OCI-LY7 (cell line): ENCODE measurements at regions not wholly inside any gene's neighbourhood (a gene's known extent, or its start where the extent isn't known, plus 50 kb on each side); places are given as distances from the start of the nearest gene placed in this dataset.

Experiments used
- CTCF ChIP-seq: fragments of 200-600 bp; sonication (generic); conservative IDR thresholded peaks from 2 replicates; pipeline ENCODE4 v1.5.1; 2014; ENCODE audit warnings: mild to moderate bottlenecking, antibody characterized with exemption, low read length, moderate library complexity, mixed read lengths
- EZH2phosphoT487 ChIP-seq: fragments of 200-600 bp; sonication (generic); IDR thresholded peaks from 2 replicates; pipeline ENCODE4 v1.6.1; 2018; ENCODE audit warnings: low read depth, borderline replicate concordance, mild to moderate bottlenecking, mixed run types, antibody characterized with exemption, low read length, moderate library complexity, mixed read lengths

DNA sequence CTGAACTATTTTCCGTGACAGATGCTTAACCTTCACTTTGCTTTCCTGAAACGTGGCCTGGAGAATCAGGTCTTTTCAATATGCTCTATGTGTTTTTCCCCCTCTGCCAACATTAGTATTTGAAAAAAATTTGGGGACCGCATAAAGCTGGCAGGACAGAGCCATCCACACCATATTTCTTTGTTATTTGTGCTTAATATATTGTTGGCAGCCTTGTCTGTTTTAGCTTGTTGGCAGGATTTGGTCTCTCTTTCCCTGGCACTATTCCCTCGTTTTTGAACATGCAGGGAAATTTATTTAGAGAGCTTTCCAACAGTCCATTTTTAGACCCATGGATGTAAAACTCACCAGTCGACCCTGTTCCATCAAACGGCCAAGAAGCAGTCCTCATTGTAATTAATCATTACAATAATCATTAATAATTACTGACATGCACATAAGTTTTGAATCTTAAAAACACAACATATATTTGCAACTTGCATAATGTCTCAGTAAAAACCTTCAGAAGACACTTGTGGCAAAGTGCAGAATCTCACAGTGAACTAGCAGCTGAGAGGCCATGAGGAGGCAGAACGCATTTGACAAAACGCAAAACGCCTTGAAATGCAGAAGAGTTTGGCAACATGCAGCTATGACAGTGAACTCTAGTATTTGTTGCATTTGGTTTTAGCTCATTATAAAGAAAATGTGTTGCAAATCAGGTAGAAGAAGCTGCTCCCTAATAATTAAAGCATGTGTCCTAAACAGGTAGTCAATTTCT lies 514.2 kb downstream of the C6orf118 start:
- TF ChIP-seq CTCF: no peak
- no peak for TF ChIP-seq EZH2phosphoT487
